Activated T-helper 1 cell treated with anti-CD3 and anti-CD28 coated beads, Interleukin-2, amount 50 U/mL, for 16 hours (primary cell): ENCODE measurements at regions not wholly inside any gene's neighbourhood (a gene's known extent, or its start where the extent isn't known, plus 50 kb on each side); places are given as distances from the start of the nearest gene placed in this dataset.

Source experiments
- DNase-seq, 2 donors: peaks; one replicate each; pipeline ENCODE4 v3.0.0-alpha.2; 2020; ENCODE audit warnings: low read depth in 1 of 2, low spot score in 1 of 2

DNA sequence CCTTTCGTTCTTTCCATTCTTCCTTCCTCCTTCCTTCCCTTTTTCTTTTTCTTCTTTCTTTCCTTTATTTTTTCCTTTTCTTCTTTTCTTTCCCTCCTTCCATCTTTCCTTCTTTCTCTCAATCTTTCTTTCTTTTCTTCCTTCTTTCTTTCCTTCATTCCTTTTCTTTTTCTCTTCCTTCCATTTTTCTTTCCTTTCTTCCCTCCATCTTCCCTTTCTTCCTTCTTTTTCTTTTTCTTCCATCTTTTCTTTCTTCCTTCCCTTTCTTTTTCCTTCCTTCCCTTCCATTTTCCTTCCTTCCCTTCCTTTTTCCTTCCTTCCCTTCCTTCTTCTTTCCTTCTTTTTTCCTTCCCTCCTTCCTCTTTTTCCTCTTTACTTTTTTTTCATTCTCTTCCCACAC is 568.7 kb downstream of the GALR1 start:
- no peak for DNase-seq

GRCh38 chr18:77820472-77820871 is 570.8 kb downstream of the GALR1 start:
- DNase-seq: no peak

DNA sequence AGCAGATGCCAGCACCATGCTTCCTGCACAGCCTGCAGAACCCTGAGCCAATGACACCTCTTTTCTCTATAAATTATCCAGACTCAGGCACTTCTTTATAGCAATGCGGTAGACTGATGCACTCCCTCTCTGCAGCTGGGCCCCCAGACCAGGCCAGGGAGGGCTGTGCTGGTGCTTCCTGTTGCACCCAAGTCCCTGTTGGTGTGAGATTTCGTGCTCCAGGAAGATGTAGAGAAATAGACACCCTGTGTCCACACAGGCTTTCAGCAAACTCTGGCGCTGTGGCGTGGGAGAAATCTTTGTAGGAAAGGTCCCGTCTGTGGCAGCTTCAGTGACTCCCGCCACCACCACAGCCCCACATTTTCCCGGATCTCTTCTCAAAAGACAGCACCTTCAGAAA is 572.2 kb downstream of the GALR1 start:
- no peak for DNase-seq

DNA sequence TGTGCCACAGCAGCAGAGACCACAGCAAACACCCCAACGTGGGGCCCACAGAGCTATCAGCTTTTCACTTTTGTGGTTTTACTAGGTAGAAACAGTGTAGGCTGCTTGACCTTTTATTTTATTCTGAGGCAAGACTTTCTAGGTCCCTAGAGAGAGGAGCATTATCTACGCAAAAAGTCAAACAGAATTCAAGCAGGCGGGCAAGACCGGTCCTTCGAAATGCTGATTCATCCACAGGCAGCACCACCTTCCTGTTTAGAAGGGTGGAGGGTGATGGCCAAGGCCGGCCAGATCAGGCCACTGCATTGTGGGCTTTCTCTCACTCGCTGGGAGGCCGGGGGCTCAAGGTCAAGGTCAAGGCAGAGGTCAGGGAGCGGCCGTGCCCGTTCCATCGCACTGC is 573.0 kb downstream of the GALR1 start:
- no peak for DNase-seq

GRCh38 chr18:77833807-77834206 is 584.2 kb downstream of the GALR1 start:
- no peak for DNase-seq

- DNase-seq: no peak
These were observed 602.2 kb downstream of the GALR1 start for GRCh38 chr18:77851802-77852201.

DNA sequence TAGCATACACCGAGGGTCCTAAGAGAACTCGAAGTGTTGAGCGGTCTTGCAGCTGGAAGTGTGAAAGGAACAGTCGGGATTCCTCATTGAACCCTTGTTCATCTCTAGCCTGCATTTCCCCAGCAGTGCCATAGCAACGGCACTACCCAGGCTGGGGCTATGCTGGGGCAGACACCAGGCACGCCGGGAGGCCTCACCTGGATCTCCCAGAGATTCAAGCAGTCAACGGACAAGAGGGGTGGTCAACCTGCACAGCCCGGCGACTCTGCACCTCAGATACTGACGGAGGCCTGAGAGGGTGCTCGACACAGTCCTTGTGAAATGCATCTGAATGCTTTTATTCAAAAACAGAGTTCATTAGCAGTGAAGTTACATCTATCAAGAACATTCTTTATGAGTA is 604.2 kb downstream of the GALR1 start:
- no peak for DNase-seq

DNA sequence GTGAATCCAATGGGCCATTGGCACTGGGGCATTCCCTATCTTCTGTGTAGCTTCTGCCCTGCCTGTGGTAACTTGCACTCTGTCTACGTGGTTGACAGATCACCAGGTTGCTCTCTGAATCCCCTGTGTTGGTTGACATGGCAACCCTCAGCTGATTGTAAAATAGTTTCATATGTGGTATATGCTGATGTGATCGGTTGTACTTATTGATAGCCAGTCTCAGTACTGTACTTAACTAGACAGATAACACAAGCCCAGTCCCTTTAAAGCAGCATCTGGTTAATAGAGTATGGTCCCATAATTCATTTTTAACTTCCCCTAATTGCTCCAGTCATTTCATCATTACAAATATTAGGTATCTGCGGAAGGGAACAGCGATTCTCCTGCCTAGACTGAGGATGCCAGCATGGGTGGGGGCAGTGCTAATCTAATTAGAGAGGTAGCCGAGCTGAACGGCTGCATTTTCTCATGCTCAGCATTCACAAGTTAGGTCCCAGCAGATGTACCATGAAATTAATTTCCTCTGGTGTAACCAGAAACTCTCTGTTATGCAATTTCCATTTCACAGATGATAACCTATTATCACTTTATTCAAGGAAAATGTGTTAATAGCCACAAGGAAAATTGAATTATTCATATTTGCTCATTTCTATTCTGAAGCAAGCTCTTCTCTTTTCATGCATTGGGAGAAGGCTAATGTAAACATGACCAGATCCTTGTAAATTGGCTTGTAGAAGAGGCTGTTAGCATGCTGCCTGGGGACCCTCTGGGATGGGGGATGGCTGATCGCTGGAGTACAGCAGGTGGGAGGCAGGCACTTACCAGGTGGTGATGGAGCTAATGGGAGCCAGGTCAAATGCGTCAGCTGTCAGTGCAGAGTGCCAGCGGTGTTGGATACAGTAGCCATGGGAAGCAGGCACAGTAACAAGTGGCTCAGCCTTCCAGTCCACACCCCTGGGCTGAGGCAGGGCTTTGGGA is 608.3 kb downstream of the GALR1 start:
- DNase-seq: no peak

GRCh38 chr18:77859634-77860033 is 610.0 kb downstream of the GALR1 start:
- no peak for DNase-seq

- DNase-seq: no peak
These were observed 612.6 kb downstream of the GALR1 start for GRCh38 chr18:77862066-77862757.

GRCh38 chr18:77865853-77866252 is 616.2 kb downstream of the GALR1 start:
- DNase-seq: no peak

DNA sequence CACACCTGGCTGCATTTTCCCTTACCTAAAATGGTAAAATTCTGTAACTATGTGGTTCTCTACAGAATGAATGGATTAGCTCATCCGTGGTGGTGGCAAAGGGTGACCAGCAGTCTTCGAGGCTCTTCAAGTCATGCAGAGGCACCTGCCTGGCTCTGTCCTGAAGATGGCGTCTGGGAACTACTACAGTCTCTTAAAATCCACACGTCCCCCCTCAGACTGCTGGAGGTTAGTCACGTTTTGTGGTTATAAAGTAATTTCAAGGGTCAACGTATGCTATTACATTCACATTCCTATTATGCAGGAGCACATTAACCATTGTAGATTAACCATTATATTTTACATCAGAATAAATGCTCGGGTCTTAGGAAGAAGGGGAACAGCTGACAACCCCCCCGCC is 616.7 kb downstream of the GALR1 start:
- no peak for DNase-seq

- DNase-seq: no peak
These were observed 620.6 kb downstream of the GALR1 start for GRCh38 chr18:77870199-77870598.

DNA sequence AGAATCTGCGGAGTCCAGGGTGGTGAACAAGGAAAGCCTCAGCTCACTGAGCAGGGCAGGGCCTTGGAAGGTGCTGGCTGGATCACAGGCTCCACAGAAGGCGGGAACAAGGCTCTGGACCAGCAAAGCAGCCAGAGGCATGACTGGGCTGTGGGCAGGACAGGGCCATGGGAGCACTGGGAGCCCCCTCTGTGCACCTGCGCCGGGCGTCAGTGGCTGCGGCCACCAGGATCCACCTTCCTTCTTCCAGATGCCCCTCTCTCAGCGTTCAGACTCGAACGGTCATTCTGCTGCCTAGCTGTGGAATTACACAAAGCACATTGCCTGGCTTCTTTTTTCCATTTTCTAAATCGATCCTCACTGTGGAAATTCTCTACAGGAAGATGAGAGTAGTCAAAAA is 621.2 kb downstream of the GALR1 start:
- DNase-seq: no peak

DNA sequence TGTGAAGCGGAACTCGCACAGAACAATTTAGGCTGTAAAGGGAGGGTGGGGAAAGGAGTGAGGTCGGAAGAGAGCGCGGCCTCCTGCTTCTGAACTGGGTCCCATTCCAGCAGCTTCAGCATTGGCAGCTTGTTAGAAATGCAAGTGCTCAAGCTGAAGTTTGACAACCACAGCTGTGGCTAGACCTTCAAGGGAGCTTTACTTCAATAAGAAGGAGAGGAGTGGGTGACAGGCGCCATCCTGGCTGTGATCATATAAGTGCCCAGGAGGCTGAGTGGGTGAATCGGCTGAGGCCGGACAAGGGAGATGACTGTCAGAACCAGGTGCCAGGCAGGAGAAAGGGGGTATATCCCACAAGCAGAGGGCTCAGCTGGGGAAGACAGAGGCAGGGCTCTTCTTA is 622.5 kb downstream of the GALR1 start:
- no peak for DNase-seq

- no peak for DNase-seq
These were observed 626.7 kb downstream of the GALR1 start for GRCh38 chr18:77876319-77876865.

DNA sequence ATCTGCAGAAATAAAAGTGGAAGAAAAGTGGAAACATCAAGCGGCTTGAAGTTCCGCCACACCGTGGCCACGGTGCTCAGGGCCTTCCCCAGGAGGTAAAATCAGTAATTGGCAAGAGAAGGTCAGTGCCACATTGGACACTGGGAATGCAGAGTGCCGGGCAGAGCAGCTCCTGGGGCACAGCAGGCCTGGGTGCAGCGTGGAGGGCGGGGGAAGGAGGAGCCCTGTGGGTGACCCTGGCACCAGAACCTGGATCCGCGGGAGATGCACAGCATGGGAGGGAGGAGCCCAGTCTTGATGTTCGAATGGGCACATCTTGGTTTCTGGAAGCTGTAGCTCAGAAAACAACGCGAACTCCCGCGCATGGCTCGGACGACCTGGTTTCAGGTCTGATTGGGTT is 630.2 kb downstream of the GALR1 start:
- no peak for DNase-seq

DNA sequence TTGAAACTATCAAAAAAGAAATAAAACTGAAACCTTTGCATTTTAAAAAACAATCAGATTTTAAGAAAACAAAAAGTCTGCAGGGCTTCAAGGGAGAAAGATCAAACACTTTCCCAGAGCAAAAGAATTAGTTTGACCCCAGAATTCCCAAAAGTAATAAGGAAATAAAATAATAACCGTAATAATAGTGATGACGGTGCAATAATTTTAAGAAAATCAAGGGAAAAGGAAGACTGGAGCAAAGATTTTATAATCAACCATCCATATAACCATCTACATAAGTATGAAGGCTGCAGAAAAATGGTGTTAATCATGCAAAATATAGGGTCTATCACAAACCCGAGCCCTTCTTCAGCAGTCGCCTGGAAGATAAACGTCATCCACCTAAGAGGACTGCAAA is 634.8 kb downstream of the GALR1 start:
- DNase-seq: no peak

DNA sequence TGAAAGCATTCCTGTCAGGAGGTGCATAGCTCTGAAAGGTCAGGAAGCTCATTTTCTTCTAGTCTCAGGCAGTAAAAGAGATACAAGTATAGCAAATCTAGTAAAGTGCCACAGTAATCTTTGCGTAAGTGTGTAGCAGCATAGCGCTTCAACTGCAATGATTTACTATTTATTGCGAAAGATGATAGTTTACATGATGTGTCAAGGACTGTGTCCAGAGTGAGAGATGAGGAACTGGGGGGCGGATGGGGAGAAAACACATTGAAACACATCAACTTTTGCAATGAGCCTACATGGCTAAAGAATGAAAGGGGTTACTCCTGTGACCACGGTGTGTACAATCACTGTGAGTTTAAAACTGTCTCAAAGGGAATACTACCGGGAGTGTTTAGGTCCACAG is 644.4 kb downstream of the GALR1 start:
- DNase-seq: no peak

DNA sequence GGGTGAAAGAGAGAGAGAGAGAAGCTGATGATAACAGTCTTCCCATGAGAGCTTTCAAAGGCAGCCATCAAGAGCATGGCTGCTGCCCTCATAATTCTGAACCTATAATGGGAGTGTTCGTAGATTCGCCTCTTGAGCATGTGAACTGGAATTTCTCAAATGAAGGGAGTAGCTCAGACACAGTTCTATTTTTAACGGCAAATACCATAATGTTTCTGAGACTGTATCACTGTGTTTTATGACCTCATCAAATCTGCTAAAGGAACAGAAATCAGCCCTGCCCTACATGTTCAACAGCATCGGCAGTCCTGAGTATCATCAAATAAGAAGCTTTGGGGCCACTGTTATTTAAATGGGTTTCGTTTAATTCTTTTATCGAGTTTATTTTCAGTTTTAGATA is 645.6 kb downstream of the GALR1 start:
- DNase-seq: no peak

- no peak for DNase-seq
These were observed 647.1 kb downstream of the GALR1 start for GRCh38 chr18:77896586-77897252.

DNA sequence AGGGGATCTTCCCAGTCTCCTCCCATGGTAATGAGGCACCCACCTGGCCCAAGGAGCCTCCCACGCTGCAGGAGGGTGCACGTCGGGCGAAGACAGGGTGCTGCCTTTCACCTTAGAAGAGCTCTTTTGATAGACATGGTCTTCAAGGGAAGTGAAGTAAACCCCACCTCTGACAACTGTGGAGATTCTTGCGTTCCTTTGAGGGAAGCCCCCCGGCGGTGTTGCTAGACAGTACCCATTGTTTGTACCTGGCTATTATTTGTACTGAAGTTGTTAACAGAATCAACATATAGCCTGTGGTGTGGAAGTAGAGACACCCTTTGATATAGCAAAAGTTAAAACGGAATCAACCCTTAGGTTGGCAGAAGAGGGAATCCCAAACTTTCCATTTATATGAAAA is 648.0 kb downstream of the GALR1 start:
- DNase-seq: no peak
